ENCODE measurements at regions not wholly inside any gene's neighbourhood (a gene's known extent, or its start where the extent isn't known, plus 50 kb on each side); places are given as distances from the start of the nearest gene placed in this dataset.

DNA sequence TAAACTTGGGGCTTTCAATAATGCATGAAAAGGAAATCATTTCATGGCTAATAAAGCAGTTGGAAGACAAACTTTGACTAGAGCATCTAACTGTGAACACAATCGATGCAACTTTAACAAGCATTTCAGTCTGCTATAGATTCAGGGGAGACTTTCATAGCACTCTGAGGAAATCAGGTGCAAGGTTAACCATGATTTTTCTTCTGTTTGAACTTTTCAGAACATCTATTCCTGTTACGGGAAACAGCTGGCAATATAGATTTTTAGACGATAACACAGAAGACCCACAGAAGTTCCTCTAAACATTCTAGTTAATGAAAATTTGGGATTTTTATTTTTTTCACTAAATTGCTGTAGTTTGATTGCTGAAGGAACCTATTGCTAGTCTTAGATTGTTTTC is 177.3 kb downstream of the TRIM33 start:
- Histone ChIP-seq H3K4me1 (no peaks in the 10 kb centered on the region), H3K27me3 (peaks cover 0 to 2% (median 0%) of the 10 kb centered on the region in 4 donors), H3K36me3 (no peaks in the 10 kb centered on the region), H3K27ac (no peak overlapping the region), H3K9me3 (no peaks in the 10 kb centered on the region), H3K4me3 (no peak overlapping the region)
- TF ChIP-seq, protein P1, sequence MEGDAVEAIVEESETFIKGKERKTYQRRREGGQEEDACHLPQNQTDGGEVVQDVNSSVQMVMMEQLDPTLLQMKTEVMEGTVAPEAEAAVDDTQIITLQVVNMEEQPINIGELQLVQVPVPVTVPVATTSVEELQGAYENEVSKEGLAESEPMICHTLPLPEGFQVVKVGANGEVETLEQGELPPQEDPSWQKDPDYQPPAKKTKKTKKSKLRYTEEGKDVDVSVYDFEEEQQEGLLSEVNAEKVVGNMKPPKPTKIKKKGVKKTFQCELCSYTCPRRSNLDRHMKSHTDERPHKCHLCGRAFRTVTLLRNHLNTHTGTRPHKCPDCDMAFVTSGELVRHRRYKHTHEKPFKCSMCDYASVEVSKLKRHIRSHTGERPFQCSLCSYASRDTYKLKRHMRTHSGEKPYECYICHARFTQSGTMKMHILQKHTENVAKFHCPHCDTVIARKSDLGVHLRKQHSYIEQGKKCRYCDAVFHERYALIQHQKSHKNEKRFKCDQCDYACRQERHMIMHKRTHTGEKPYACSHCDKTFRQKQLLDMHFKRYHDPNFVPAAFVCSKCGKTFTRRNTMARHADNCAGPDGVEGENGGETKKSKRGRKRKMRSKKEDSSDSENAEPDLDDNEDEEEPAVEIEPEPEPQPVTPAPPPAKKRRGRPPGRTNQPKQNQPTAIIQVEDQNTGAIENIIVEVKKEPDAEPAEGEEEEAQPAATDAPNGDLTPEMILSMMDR (IDR thresholded peaks at IDR 0.05), result no peak
- DNase-seq (no peak), ATAC-seq (no peak), FAIRE-seq (no peak)
- intact Hi-C loops (cut with DNase I), result no loop called here
- 59 to 67% methylated on average over 3 of the region's 3 CpGs for WGBS, 2 donors

DNA sequence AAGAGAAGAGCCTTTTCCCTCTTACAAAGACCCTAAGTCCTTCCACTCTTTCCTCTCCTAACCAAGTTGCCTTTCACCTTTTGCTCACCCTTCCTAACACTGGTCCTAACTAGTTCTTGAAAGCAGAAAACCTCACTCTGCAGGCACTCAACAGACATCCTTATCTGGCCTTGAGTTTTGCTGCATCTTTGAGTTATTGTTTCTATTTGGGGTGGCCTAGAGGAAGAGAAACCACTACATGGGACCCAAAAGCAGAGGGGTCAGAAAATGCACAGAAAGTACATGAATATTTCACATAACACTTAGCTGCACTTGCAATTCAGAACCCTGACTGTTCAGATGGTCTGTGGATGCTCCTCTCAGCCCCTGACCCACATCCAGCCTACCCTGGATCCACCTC is 178.3 kb upstream of the SYT6 start:
- DNase-seq, result no peak
- Histone ChIP-seq H3K9me3 (no peaks in the 10 kb centered on the region), H3K27me3 (no peaks in the 10 kb centered on the region), H3K4me1 (no peaks in the 10 kb centered on the region), H3K36me3 (no peaks in the 10 kb centered on the region), H3K4me3 (no peak overlapping the region), H3K27ac (no peak overlapping the region)
- FAIRE-seq, result no peak
- TF ChIP-seq, protein P1 (IDR thresholded peaks at IDR 0.05), result no peak
- no peak for ATAC-seq
- intact Hi-C loops (cut with DNase I), result no loop called here

DNA sequence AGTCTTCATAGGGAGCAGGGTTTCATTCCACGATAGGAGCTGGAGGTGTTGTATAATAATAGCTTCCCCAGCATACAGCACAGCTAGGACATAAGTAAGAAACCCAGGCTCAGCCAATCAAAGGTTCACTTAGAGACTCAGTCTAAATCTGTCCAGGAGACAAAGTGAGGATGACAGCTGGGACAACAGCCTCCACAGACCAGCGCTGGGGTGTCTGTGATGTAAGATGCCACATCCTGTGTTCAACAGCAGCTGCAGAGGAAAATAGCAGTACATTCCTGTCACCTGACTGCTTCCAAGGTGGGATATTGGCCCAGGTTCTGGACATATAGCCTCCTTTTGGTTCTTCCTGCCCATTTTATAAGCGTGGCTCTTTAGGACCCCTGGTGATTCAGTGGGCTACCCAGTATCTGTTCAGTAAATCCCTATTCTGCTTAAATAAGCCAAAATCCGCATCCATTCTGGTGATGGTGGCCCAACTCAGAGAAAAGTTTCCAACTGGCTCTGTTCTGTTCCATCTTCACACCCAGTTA is 176.8 kb upstream of the SYT6 start:
- no peak for ATAC-seq

DNA sequence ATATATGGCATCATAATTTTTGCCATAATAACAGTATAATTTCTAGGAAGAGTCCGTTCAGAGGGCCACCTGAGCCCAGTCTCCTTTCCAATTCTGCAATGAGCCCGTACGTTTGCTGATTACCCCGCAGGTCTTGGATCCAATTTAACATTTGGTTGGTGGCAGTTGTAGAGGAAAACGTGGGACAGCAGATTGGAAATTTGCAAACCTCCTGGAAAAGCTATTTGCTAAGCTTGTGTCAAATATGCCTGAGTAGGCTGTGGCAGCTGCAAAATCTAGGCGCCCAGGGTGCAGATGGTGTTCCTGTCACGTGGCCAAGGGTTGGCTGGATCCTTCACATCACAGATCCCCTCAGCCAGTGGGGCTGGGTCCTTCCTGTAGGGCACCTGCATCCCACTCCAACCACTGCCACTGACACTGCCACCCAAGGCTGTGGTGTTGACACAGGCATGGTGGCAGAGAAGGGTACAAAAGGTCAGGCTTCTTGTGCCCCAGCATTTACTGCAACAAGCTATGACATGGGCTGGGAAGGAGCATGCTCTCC is 174.8 kb upstream of the SYT6 start:
- H3K27me3 ChIP-seq, result no peaks in the 10 kb centered on the region
- TF ChIP-seq, protein P1 (IDR thresholded peaks at IDR 0.05), result no peak
- H3K4me3 ChIP-seq, result no peak overlapping the region
- no peak overlapping the region for H3K27ac ChIP-seq
- no peak for FAIRE-seq
- no peak for DNase-seq
- no peak for ATAC-seq
- WGBS, 2 donors, result 62 to 74% methylated on average over 7 of the region's 7 CpGs
- H3K36me3 ChIP-seq, result no peaks in the 10 kb centered on the region
- intact Hi-C loops (cut with DNase I), result no loop called here
- H3K4me1 ChIP-seq, result no peaks in the 10 kb centered on the region
- H3K9me3 ChIP-seq, result no peaks in the 10 kb centered on the region

More for the DNA sequence above, 176.8 kb upstream of the SYT6 start:
- Histone ChIP-seq H3K27ac (no peak overlapping the region), H3K27me3 (no peaks in the 10 kb centered on the region), H3K4me3 (no peak overlapping the region), H3K36me3 (no peaks in the 10 kb centered on the region), H3K9me3 (no peaks in the 10 kb centered on the region), H3K4me1 (no peaks in the 10 kb centered on the region)
- FAIRE-seq (no peak), DNase-seq (no peak)
- intact Hi-C loops (cut with DNase I), result no loop called here
- TF ChIP-seq, protein P1 (IDR thresholded peaks at IDR 0.05), result no peak
- WGBS, 2 donors, result 63 to 64% methylated on average over 4 of the region's 4 CpGs

DNA sequence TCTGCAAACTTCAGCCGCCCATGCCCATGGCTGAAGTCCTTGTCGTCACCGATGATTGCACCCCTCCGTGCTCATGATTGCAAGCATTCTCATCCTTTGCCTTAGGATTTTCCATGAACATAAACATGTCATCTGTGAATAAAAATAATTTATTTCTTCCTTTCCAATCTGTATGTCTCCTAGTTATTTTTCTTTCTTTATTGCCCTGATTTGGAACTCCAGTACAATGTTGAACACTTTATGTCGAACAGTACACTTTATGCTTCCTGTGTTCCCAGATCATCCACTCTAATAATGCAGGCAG is 170.9 kb upstream of the SYT6 start:
- intact Hi-C loops (cut with DNase I), result no loop called here
- ATAC-seq, result no peak

More for the DNA sequence above, 170.9 kb upstream of the SYT6 start:
- H3K27me3 ChIP-seq, result no peaks in the 10 kb centered on the region
- DNase-seq (no peak), FAIRE-seq (no peak)
- TF ChIP-seq, protein P1 (IDR thresholded peaks at IDR 0.05), result no peak
- H3K4me1 ChIP-seq, result no peaks in the 10 kb centered on the region
- 76 to 86% methylated on average over 5 of the region's 5 CpGs for WGBS, 2 donors
- no peaks in the 10 kb centered on the region for H3K9me3 ChIP-seq
- H3K36me3 ChIP-seq, result no peaks in the 10 kb centered on the region
- H3K27ac ChIP-seq, result no peak overlapping the region
- no peak overlapping the region for H3K4me3 ChIP-seq
